D341Med (cell line): ENCODE measurements at regions not wholly inside any gene's neighbourhood (a gene's known extent, or its start where the extent isn't known, plus 50 kb on each side); places are given as distances from the start of the nearest gene placed in this dataset.

ENCODE experiments used
- DNase-seq: peaks from one replicate; pipeline ENCODE4 v3.0.0; 2012; ENCODE audit warnings: low spot score

DNA sequence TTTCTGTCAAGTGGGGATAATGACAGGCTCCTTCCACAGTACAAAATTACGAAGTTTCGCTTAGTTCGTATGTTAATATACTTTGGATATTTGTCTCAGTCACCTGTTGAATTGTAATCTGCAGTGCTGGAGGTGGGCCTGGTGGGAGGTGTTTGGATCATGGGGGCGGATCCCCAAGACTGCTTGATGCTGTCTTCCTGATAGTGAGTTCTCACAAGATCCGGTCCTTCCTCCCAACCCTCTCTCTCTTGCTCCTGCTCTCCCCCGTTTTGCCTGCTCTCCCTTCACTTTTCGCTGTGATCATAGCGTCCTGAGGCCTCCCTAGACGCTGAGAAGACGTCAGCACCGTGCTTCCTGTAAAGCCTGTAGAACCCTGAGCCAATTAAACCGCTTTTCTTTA is 97.1 kb upstream of the EPB41L3 start:
- no peak for DNase-seq

DNA sequence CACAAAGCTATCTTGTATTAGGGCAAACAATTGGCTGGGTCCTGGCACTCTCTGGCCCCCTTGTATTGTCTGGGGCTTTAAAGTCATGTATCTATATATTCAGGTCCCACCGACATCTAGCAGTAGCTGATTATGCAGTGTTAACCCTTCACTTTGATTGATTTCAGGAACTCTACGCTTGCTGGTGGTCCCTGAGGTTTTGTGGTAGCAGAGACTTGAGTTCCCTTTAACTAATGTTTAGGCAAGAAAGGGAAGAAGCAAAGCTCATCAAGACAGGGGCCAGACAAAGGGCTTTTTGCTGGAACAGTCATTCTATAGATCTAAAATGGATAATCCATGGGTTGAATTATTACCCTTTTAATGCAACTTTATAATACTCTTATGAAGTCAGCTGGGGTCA is 95.3 kb upstream of the EPB41L3 start:
- DNase-seq = no peak

DNA sequence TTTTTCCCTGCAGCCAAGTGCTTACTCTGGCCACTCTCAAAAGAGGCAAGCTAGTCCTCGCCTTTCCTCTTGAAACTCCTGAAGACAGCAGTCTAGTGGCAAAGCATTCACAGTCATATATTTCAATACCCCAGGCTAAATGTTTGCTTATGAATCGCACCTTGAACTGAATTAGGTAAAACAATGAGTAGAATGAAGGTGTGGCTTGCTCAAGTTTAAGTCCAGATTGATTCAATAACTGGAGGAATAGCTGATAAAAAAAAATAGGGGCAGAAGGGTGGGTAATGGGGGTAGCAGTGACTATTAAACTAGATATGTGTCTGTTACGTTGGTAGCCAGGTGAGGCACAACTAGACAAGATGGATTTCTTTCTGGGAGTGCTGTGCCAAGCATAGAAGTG is 88.2 kb upstream of the EPB41L3 start:
- DNase-seq = no peak

DNA sequence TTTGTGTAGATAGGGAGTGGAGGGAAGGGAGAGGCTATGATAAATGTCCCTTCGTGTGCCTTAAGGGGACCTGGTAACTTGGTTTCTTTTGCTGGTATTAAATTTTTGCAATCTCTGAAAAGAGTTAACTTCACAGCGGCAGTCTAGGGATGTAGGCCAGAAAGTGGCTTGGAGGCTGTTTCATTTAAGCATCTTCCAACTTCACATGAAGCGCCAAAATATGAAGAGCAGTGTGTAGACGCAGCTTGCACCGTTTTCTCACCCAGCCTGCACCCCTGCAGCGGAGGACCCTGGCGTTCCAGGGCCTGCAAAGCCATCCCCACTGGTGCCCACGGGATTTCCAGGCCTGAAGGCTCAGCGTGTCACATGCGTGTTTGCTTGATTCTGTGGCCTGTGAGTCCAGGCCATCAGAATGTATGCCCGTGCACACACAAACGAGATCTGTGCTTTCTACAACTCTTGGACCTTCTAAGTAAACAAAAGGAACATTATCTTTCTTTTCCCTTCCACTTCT is 87.2 kb upstream of the EPB41L3 start:
- peak; percentile 40 for DNase-seq

DNA sequence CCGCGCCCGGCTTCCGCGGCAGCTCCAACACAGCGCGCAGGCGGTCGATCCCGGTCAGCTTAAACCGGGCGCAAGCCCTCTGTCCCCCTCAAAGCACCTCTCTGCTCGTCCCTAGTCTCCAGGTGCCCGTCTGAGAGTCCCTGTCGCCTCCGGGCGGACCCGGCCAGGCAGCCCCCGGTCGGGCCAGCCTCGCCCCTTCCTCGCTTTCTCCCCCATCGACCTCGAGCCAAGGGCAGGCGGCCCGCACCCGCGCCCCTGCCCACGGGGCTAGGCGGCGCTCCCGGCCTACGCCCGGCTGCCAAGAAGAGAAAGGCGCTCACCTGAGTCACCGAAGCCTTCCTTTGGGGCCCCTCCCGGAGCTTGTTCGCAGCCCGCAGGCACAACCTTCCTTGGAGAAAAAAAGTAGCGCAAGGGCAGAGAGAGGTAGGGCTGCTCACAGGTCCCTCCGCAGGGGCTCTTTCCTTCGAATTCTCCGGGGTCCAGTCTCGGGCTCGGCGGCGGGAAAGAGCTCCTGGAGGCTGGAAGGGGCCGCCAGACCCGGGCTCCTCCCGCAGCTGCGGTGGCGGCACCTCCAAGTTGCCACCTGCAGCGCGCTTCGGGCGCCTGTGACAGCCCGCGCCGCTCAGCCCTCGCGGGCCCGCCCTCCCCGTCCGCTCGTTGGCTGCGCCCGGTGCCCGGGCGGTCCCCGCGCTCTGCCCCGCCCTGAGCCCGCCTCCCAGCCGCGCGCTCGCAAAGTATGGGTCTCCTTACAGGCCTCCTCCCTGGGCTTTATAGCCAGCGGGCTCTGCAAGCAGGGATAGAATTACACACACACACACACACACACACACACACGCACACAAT is 86.5 kb upstream of the EPB41L3 start:
- peak; percentile 96 for DNase-seq

DNA sequence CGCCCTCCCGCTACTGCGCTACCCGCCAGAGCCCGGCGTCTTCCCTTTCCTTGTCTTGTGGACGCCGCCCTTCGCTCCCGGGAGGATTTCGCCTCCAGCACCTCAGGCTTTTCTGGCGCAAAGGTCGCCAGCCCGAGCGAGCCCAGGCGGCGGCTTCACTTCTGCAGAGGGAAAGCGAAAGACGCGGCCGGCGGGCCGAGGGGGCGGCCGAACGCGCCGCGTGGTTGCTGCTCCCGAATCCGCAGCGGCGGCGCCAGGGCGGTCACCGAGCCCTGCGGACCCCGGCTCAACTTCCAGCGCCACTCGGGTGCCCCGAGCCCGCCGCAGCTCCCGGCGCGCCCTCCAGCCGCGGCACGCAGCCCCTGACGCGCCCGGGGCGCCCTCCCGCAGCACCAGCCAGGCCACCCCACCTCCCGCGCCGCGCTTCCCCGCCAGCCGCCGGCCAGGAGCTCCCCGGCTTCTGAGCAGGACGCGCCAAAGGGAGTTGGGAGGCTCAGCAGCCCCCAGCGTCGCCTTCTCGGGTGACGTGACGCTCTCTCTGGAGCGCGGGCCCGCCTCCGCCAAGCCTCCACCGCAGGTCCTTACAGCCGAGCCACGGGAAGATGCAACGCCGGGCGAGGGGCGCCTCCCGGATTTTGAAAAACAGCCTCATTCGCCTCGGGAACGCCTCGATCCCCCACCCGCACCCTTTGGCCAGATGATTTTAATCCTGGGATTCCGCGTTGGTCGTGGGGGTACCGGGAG is 84.9 kb upstream of the EPB41L3 start:
- DNase-seq = peak; percentile 79

DNA sequence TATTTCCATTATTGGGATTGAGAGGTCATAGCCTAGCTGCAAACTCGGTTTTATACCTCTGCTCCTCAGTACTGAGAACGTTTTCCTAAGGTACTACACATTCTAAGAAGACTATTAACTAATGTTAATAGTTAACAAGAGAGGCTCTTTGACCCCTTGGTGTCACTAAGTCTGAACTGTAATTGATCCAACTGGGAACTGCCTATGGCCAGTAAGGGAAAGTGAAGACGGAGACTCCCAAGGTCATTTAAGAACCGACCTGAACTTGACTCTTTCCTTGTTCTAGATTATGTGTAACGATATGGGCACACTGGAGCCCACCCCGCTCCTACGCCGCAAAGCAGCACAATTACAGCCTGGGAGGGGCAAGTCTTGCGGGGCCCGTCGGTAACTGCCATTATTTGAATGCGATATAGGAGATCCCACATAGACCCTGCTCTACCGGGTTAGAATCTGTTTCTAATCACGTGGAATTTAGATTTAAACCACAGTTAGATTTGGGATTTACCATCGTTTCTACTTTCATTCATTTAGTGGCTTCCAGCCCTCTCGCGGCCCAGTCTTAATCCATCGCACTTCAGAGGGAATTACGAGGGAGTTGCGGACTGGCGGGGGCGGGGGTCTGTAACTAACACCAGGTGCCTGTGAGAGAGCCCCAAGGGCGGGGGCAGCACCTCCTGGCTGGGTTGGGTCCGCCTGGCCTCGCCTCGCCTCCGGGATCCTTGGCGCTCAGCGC is 84.1 kb upstream of the EPB41L3 start:
- peak; percentile 74 for DNase-seq

DNA sequence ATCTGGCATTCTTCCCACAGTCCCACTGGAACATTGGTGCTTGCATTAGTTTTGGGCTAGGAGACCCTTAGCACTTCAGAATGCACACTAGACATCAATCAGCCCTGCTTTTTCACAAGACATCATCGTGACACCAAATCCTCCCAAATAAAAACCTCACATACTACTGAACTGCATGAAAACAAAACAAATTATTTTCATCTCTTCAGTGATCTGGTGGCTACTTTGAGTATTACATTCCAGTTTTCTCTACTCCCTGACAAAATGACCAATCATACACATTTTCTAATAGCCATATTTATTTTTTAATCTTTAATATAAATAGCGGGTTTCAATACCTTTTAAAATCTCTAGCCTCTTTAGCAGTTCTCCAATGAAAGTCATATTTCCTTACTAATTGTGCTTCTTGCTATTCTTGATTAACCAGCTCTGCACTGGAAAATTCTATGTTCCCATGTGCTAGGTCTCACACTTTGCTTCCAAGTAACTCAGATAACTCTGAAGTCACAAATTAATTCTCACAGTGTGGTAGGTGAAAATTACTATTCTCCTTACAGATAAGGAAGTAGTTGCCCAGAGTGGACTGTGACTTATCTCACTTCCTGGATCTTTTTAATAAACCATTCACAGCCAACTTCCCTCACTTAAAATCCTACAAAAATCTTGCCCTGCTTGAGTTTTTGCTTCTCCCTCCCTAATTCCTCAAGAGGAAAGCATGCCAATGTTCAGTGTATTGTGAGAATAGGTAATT is 82.5 kb upstream of the EPB41L3 start:
- DNase-seq = no peak

DNA sequence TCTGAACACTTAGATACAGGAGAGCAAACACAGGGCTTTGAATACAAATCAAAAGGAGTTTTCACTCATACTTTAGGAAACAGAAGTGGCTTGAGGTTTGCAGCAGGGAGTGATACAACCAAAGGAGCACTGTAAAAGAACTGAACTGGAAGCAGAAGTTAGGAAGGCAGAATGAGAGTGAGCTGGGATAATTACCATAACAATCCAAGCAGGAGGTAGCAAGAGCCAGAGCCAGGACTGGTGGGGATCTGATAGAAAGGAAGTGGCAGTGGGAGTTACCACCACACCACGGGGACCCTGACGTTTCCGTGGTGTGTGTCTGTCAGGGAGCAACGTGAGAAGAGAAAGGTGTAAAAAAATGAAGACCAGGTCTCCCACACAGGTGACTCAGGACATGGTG is 81.3 kb upstream of the EPB41L3 start:
- DNase-seq = no peak

DNA sequence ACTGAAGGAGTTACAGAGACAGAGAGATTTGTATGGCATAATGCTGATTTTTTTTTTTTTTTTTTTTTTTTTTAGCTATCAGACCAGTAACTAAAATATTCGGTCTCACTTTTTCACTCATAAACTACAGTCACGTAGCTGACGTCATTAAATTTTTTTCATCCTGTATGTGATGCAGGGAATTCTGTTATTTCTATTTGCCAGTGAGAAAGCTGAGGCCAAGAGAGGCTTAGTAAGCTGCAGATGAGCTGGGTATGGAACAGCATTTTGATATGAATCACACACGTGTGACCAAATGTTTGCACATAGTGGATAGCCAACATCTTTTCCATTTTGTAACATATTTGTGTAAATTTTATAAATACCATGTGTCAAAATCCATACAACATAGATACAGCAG is 79.1 kb upstream of the EPB41L3 start:
- DNase-seq = no peak

DNA sequence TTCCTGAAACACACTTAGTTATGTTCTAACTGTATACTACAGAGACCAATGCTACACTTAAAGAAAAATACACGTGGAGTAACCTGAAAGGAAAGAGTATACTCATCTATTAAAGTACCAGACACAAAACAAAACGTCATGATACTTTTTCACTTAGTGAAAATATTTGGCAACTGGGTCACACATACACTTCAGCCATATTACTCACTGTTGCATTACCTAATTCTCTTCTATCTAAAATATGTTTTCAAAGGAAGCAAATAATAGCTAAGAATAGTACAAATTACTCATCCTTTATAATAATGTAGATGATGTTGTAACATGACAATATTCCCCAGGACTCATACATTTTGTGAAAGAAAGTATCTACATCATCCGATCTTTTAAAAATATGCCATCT is 76.5 kb upstream of the EPB41L3 start:
- no peak for DNase-seq

DNA sequence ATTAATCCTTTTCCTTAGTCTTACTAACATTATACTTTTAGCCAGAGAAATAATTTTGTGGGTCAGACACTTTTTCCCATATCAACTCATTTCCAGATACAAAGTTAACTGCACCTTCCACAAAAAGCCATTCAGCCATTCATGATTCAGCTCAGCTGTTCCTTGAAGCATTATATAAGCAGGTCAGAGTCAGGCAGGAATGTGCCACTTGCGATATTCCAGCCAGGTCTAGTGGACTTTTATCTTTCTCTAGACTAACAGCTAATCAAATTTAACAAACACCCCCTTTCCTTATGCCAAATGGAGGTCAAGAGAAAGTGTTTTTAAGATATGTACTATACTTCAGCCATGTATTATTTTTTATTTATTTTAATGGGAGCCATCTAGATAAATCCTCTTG is 75.6 kb upstream of the EPB41L3 start:
- DNase-seq = no peak

DNA sequence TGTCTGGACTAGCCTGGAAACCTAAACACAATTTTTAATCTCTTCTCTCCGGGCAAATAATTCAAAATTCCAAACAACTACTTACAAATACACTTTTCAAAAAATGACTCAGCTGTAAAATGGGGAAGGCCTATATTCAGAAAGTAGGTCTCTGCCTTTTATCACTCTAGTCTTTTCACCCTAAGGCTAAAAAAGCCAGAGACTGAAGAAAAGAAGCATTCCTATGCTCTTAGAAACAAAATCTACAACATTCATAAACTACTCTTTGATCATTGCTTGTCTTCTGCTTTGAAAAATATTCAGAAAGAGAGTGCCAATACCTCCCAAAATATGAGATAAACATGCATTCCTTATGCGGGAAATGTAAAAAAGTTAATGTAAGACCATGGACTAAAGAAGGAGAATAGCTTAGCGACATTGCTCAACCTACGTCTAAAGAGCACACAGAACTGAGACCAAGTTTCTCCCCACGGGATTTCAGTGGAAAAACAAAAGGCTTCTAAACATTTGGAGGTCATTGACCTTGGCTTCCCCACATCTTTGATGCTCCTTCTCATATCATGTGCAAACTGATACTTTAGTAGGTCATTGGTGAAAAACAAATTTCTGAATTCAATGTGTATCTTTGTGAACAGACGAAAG is 74.4 kb upstream of the EPB41L3 start:
- no peak for DNase-seq

DNA sequence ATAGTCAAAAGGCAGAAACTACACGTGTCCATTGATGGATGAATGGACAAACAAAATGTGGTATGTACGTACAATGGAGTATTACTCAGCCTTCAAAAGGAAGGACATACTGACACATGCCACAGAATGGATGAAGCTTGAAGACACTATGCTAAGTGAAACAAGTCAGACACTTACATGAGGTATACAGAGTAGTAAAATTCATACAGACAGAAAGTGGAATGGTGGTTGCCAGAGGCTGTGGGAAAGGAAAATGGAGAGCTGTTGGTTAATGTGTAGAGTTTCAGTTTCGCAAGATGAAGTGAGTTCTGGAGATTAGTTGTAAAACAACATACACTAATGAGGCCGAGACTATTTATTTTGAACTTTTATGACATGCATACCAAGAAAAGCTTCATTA is 67.4 kb upstream of the EPB41L3 start:
- no peak for DNase-seq

DNA sequence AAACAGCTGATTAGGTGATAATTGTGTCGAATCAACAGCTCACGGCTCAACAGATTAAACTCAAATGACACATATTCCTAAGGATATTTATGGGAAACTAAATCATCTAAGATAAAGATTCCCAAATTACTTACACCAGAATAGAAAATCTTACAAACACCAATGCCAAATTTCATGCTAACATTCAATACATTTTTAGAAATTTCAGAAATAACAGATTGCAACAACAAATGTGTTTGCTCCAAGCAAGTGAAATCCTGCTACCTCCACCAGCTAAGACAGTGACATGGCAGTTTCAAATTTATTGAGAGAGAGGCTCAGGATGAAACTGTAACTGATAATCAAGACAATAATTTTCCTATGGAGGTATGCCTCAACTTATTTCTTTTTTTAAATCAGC is 65.0 kb upstream of the EPB41L3 start:
- DNase-seq = no peak

DNA sequence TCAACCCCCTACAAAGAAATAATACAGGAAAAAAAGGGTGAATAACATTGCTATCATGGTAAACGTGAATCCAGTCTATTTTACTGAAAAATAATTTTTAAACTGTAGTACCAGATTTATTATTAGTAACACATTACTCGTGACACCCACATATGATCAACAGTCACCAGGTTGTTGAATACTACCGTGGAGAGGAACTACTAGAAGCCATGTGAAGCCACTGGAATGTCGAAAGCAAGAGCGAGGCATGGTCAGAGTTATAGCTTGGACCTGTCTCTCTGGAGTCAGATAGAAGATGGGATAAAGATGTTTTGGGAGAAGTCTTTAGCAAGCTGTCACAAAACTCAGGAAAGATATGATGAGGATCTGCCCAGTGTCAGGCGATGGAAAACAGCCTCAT is 63.2 kb upstream of the EPB41L3 start:
- DNase-seq = no peak

DNA sequence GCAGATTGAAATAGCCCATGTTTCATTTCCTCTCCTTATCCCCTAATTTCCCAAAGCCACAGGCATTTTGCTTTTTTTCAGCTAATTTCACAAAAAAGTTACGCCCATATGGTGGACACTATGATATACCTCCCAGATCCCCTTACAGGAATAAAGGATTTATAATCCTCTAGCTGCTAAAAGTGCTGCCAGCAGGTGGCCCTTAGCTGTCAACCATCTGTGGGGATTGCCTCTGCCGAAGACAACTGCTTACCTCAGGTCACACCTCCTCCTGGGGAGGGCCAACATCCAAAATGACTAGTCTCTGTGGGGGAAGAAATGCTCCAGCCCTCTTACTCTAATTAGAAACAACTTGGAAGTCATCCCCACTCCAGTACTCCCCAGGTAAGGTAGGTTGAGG is 61.0 kb upstream of the EPB41L3 start:
- DNase-seq = peak; percentile 56

DNA sequence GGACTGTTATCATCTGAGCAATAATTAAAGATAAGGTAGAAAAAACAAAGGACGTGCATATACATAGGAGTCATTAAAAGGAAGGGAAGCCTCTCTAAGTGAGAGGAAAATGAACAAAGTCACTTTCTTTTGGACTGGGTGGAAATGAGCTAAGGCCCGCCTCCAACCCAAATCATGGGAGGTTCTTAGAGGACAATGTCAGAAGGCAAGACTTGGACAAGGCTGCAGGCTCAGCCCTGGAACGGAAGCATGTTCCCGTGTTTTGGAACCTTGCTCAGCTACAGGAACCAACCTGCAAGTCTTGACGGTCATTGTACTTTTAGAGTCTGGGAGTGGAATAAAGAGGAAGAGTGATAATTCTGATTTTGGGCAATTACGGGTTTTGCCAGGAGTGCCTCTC is 59.4 kb upstream of the EPB41L3 start:
- no peak for DNase-seq

DNA sequence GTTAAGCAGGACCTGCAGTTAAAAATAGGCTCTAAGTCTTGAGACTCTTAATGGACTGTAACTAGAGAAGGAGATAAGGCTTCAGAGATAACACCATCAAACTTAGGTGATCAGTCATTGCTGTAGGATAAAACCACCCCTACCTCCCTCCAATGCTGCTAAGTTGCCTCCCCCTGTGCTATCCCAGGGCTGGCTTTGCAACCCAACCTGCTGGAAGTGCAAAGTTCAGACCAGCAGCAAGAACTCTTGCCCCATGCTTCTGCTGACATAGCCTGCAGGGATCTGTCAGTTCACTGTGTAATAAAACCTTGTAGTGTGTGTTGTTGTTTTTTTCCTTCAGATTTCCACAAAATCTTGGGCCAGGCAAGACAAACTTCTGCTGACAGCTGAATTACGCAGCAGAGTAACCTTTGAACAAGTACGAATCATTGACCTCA is 57.4 kb upstream of the EPB41L3 start:
- DNase-seq = no peak

DNA sequence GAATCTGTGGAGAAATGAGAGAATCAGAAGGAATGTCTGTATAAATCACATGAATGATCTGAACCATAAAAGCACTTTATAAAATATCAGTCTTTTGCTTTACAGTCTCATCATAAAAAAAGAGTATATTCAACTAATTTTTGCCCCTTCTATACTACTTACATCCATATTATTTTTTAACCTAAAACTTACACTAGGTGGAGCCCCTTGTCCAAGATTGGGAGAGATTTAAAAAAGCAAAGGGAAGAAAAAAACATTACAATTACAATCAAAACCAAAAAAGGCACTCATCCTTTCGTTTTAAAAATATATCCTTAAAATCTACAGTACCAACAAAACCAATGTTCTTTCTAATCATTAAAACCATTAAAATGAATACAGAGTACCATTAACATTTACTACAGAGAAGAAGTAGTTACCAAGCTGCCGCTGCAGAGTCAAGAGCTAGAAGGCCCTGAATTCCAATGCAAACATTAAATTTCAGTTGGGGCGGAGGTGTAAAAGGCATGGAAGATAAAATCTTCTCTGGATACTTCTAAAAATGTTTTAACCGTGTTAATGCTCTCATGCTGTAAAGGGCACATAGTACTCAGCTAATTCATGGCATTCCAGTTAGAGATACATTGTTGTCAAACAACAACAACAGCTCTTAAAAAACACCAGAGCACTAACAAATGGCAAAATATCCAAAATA is 56.7 kb upstream of the EPB41L3 start:
- DNase-seq = no peak

DNA sequence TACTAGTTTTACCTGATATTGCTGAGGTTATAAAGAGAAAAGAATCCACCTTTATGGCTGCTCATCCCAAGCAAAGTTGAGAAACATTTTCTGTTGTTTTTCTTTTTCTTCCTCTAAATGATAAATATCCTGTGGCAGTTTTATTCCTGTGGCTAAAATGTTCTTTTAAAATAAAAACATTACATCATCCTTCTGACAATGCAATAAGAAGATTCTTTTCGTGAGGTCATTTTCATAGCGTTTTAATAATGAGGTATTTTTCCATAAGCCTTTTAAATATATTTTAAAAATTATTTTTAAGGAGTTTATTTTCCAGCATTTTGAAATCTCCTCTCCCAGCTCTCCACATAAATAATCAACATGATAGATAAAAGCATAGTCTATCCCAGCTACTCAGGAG is 52.8 kb upstream of the EPB41L3 start:
- no peak for DNase-seq
